NCI-H128 (cell line): ENCODE measurements at regions not wholly inside any gene's neighbourhood (a gene's known extent, or its start where the extent isn't known, plus 50 kb on each side); places are given as distances from the start of the nearest gene placed in this dataset.
"Not testable (repeated sequence)": the region's sequence is repeated elsewhere in the genome, so short reads cannot be mapped to it uniquely, and the experiment has no call there.

Experiments used
- DNase-seq: peaks from one replicate; lab custom pipeline; 2025; ENCODE audit not compliant: unreplicated experiment; lab: John Stamatoyannopoulos, UW

DNA sequence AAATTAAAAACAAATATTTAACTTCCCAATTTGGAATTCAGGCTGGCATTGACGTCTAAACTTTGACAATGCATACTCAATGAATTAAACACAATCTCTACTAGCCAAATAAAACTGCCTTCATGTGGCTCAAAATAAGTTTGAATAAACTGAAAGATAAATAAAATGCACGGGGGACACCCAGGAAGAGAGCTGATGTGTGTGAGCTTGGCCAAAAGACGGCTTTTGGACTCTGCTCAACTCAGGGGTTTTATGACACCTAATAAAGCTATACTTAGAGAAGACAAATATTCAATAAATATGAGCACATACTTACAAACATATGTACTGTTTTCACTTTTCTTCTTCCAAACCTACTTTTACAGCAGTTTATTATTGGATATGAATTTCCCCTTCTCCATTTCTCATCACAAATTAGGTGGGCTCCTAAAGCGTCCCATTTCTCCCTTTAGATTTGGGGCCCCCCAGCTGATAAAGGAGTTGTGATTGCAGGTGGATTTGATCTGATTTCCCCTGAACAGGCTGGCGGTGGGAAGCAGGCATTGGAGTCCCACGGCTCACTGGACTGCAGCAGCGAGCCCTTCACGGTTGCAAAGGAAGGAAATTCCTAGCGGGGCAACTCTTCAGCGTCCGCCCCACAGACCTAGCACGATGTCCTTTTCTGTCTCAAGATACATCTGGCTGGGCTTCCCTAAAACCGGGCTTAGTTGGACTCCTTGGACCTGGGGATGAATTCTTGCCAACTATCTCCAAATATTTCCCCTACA is 79.6 kb downstream of the INSIG1 start:
- DNase-seq: no peak

DNA sequence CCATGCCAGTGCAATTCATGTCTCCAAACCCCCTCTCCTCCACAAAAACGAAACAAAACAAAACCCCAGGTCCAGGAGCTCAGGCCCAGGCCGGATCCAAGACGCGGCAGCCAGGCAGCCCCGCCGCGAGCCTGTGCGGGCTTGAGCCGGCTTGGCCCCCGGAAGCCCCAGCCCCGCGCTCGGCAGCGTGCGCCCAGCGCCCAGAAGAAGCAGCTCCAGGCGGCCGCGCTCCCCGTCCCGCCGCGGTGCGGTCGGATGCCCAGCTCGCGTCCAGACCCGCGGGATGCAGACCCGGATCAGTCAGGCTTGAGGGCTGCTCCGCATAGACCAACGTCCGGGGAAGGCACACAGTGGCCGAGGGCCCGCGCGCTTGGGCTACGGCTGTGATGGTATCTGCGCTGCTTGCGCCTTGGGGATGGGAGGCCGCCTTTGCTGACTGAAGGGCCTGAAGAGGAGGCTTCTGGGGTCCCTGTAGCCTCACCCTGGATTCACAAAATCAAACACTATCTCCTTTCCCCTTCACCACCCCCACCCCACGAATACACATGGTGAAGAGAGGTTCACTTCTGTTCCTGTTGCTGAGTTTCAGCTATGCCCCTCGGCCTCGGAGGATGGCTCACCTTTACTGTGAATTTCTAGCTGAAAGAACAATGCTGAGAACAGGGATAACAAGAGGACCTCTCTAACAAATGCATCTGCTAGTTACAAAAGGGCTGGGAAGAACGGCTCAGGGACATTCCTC is 79.9 kb upstream of the EN2 start:
- DNase-seq: no peak

- DNase-seq: no peak
These were observed 79.4 kb upstream of the EN2 start for GRCh38 chr7:155378580-155378934.

GRCh38 chr7:155378959-155379871 is 78.7 kb upstream of the EN2 start:
- no peak for DNase-seq

DNA sequence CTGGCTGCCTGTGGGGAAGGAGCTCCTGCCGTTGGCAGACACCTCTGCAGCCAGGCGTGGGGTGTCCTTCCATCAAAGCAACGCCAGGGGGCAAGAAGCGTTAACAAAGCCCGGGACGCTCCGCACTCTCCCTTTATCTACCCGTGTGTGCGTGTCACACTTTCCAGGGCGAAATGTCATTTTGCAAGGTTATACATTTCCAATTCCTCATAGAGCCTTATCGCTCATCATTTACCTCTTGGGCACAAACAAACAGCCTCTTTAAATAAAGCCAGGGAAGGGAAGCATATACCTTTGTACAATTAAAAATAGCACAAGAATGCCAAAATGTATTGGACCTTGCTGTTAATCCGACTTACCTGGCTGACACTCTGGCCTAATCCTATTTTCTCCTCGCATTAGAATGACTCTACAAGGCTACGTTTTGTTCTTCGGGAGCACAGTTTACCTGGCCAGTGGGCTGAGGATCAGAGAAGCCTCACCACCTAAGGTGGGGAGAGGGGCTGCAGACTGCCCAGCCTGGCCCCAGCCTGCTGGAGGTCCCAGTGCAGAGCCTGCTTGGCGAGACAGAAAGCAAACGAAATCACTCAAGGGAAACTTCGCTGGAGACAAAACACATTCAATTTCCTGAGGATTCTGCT is 77.6 kb upstream of the EN2 start:
- DNase-seq: peak; percentile 57

GRCh38 chr7:155380976-155381851 is 76.7 kb upstream of the EN2 start:
- no peak for DNase-seq

- no peak for DNase-seq
These were observed 75.8 kb upstream of the EN2 start for GRCh38 chr7:155381852-155382801.

- no peak for DNase-seq
These were observed 75.1 kb upstream of the EN2 start for GRCh38 chr7:155382802-155383171.

DNA sequence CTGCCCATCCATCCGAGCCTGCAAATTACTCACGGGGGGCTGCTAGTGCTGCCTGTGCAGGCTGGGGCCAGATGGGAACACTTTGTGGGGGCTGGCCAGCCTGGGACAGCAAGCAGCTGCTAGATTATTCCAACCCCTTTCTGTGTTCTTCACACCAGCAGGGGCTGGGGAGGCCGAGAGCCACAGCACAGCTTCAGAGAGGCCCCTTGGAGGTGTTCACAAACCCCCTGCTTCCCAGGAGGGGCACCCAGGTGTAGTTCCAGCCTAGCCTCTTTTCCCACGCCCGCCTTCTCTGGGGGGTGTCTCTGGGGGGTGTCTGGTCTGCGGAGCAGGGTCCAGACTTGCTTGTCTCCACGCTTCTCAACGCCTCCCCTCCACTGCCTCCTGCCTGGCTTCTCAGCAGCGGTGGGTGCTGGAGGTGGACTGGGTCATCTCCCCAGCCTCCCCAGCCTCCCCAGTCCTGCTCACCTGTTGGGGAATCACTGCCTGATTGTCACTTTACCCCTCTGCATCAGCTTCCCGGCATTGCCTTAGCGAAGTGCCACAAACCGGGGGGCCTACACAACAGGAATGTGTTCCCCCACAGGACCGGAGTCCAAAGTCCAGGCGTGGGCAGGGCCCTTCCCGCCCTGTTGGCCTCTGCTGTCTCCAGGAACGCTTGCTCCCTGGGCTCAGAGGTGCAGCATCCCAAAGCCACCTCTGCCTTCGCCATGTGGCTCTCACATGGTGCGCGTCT is 74.0 kb upstream of the EN2 start:
- no peak for DNase-seq

- DNase-seq: no peak
These were observed 73.2 kb upstream of the EN2 start for GRCh38 chr7:155384751-155385150.

DNA sequence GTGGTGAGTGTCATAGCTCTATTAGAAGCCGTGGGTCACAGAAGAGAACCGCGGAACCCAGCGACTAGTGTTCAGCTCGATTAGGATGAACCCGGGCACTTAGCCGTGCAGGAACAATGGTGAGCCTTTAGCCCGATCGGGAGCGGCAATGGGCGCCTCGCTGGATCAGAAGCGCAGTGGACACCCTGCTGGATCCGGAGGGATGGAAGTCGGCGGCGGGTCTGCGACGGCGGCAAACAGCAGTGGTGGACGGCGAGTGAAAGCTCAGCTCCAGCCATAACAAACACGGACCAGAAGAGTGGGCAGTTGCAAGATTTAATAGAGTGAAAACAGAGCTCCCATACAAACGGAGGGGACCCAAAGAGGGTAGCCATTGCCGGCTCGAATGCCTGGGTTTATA is 72.7 kb upstream of the EN2 start:
- DNase-seq: not testable (repeated sequence)

- DNase-seq: no peak
These were observed 71.3 kb upstream of the EN2 start for GRCh38 chr7:155386608-155387007.

DNA sequence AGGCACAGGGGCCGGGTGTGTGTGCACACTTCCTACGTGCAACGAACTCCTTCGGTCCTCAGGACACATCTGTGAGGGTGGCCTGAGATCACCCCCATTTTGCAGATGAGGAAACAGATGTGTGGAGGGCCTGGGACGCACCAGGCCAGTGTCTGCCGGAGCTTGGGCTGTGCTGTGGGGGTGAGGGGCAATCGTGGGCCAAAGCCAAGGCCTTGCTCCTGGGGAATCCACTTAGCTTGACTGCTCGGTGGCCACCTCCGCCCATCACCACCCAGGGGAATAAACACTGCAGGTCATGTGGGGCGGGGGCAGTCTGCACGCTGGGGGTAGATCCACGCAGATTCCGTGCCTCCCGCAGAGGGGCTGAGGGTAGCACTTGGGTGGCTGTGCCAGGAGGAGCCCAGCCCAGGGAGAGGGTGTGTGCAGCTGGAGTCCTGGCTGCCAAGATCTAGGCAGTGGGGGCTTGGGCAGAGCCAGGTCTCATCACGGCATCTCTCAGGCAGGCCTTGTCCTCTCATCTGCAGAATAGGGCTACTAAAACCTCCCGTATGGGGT is 70.8 kb upstream of the EN2 start:
- no peak for DNase-seq

DNA sequence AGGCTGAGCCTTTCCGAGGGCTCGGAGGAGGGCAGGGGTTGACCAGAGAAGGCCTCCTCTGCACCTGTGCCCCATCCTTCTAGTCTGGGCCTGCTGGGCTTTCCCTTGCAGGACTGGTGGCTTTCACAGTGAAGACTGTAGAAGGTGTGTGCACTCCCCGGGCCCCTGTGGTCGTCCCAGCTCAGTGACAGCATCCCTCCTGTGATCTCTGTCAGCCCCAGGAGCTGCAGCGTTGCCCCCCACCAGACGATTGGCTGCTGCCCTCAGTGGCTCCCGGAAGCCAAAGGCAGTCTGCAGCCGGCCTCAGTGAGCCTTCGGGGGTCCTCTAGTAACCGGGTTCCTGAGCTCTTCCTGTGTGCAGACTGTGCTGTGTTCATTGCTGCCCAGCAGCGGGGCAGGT is 69.4 kb upstream of the EN2 start:
- DNase-seq: no peak

- DNase-seq: no peak
These were observed 66.5 kb upstream of the EN2 start for GRCh38 chr7:155391414-155391813.

GRCh38 chr7:155392726-155393570 is 65.0 kb upstream of the EN2 start:
- no peak for DNase-seq

GRCh38 chr7:155394413-155394812 is 63.5 kb upstream of the EN2 start:
- no peak for DNase-seq
